AG09319 (cell line): ENCODE measurements at regions not wholly inside any gene's neighbourhood (a gene's known extent, or its start where the extent isn't known, plus 50 kb on each side); places are given as distances from the start of the nearest gene placed in this dataset.

Experiments
- DNase-seq: peaks from one replicate; pipeline ENCODE4 v3.0.0-alpha.2; 2010; ENCODE audit warnings: low read depth; ENCODE audit errors: extremely low read depth
- CTCF ChIP-seq: IDR thresholded peaks from 2 replicates; pipeline ENCODE4 v1.5.1; 2011; ENCODE audit warnings: low read depth, mild to moderate bottlenecking, inconsistent platforms, low read length, moderate library complexity

- no peak for DNase-seq
- TF ChIP-seq CTCF = no peak
Measured at GRCh38 chr18:43581936-43582519, 304.7 kb upstream of the SYT4 start.

- DNase-seq = peak; percentile 8
- TF ChIP-seq CTCF = peak; percentile 75
Measured at GRCh38 chr18:43587538-43588153, 310.4 kb upstream of the SYT4 start.

GRCh38 chr18:43588838-43589237 is 311.5 kb upstream of the SYT4 start:
- TF ChIP-seq CTCF = no peak
- DNase-seq = no peak

DNA sequence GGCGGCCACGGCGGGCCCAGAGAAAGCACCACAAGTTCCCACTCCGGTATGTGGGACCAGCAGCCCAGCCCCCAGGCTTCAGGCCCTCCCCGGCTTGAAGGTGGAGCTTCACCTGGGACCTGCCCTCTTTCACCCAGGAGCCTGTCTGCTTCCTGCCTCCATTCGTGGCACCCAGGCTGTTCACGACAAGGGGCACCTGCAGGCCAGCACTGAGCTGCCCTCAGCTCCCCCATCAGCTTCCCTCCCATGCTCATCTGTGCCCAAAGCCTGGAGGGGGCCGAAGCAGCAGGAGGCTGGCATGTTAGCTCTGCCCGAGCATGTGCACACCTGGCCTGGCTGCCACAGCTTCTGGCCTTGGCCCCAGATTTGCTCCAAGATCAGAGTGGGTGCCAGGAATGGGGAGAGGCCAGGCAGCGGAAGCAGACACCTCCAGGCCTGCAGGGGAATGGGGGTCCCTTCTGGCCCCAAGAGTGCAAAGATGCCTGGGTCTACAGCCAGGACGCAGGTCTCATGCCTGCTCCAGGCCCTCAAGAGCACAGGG is 312.4 kb upstream of the SYT4 start:
- TF ChIP-seq CTCF = no peak
- no peak for DNase-seq

DNA sequence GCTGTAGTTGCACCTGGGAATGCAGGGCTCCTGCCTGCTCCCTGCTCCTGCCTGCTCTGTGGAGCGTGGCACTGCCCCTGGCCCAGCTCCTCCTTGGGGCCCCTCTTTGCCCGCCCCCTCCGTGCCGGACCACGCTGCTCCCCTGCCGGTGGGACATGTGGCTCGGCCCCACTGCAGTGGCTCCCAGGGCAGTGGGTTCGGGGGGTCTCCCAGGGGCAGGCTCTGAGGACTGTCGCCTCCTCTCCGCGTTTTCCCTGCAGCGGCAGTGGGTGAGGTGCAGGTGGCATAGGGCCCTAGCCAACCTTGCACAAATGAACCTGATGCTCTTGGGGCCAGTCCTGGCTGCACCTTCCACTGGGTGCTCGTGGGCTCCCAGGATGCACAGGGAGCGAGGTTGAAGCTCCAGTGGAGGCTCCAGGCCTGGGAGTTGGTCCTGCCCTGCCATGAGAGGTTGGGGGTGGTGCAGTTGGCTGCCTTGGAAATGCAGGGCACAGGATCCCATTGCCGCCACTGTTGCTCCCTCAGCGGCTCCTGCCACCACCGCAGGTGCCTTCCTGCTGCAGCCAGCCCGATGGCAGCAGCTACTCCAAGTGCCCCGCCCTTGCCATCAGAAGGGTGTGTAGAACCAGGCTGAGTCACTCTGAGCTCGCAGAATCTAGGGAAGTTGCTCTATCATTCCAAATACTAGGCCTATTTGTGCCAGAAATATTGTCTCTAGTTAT is 313.1 kb upstream of the SYT4 start:
- DNase-seq = no peak
- no peak for TF ChIP-seq CTCF

DNA sequence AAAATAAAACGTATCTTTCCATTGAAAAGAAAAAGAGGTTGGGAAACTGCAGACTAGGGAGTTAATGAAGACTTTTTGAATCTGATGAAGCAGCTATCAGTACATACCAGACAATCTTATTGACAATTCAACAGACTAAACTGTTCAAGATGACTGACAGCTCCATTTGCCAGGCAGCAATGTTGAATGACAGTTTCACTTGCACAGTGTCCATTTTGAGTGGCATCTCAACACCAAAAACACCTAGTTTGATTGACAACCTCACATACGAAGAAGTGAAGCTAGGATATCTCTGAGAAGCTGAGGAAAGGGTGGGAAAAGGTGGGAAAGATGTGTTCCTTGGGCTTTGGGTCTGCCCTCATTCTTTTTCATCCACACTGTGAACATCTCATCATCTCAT is 315.0 kb upstream of the SYT4 start:
- TF ChIP-seq CTCF = no peak
- DNase-seq = no peak

DNA sequence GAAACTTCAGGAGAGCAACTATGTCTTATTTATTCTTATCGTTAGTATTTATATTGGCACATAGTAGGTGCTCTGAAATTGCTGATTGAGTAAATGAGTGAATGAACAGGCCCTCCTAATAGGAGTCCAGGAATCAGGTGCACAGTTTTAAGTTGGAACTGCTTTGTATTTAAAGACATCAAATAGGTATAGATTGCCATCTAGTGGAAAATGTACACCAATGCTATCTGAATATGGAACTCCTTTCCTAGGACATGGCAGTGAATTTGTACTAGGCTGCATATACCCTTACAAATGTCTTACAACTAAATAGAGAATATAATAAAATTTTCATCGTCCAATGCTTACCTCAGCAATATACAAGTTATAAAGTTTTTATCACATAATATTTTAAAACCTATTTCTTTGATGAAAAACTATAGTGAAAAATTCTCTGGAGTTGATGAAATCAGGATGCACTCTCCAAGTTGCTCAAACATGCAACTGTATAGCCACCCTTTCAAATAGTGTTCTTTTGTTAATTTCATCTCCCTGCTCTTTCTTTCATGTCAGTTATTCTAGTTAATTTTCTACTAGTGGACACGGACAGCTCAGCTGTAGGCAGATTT is 318.9 kb upstream of the SYT4 start:
- DNase-seq = no peak
- peak; percentile 54 for TF ChIP-seq CTCF
